WERI-Rb-1 (cell line): ENCODE measurements at regions not wholly inside any gene's neighbourhood (a gene's known extent, or its start where the extent isn't known, plus 50 kb on each side); places are given as distances from the start of the nearest gene placed in this dataset.

Experiments
- DNase-seq: peaks from one replicate; pipeline ENCODE4 v3.0.0-alpha.2; 2020
- H3K27ac ChIP-seq: fragments of 250-450 bp; sonication (Bioruptor Pico); 2 replicates; pipeline ENCODE4 v1.5.1; 2020; ENCODE audit warnings: mild to moderate bottlenecking, moderate library complexity
- H3K27me3 ChIP-seq: fragments of 250-450 bp; sonication (Bioruptor Pico); 2 replicates; pipeline ENCODE4 v1.5.1; 2021; ENCODE audit warnings: mild to moderate bottlenecking, low read depth, moderate library complexity; ENCODE audit not compliant: insufficient read depth, severe bottlenecking
- H3K36me3 ChIP-seq: fragments of 250-450 bp; sonication (Bioruptor Pico); 2 replicates; pipeline ENCODE4 v1.5.1; 2020; ENCODE audit warnings: mild to moderate bottlenecking, moderate library complexity
- H3K4me3 ChIP-seq: 2 replicates; pipeline ENCODE4 v1.5.1; 2011; ENCODE audit warnings: low read depth, mild to moderate bottlenecking, control low read depth, low read length
- H3K9me3 ChIP-seq: fragments of 250-450 bp; sonication (Bioruptor Pico); 2 replicates; pipeline ENCODE4 v1.5.1; 2021; ENCODE audit warnings: mild to moderate bottlenecking, moderate library complexity; ENCODE audit not compliant: severe bottlenecking
- TF ChIP-seq, protein P1 (sequence below): IDR thresholded peaks from 2 replicates; pipeline ENCODE4 v1.5.1; 2011; ENCODE audit warnings: low read depth, mild to moderate bottlenecking, control low read depth, inconsistent platforms, low read length

DNA sequence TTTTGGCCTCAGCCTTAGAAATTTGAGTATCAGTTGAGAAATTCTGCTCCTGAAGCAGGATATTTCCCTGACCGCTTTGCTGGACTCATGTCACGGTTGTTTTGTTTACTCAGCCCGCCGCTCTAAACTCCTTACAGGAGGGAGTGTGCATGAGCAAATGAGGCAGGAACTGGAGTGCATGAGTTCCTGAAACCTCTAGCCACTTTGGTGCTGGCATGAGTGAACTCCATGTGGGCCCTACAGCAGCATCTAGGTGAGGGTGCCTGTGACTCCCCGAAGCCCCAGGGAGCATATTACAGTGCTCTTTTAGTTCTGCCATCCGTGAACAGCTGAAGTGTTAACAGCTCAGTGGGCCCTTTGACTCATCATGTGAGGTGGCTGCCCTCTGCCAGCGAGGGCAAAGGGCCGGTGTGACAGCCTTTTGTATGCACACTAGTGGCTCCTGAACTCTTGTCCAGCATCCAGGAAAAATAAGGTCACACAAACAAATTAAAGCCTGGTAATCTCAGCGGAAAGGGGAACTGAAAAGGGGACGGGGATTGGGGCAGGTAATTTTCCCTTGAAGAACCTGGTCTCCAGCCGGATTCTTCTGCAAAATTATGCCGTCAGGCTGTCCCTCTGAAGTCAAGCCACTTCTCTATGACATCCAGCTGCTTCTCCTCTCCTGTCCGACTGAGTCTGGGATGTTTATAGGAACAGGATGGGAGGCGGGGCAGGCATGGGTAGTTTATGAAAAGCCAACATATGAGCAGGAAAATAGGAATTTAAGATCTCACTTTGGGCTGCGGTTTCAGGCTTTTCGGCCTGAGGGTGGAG lies 1668.7 kb downstream of the SUCLG1 start:
- H3K36me3 ChIP-seq: no peaks in the 10 kb centered on the region
- TF ChIP-seq, protein P1, sequence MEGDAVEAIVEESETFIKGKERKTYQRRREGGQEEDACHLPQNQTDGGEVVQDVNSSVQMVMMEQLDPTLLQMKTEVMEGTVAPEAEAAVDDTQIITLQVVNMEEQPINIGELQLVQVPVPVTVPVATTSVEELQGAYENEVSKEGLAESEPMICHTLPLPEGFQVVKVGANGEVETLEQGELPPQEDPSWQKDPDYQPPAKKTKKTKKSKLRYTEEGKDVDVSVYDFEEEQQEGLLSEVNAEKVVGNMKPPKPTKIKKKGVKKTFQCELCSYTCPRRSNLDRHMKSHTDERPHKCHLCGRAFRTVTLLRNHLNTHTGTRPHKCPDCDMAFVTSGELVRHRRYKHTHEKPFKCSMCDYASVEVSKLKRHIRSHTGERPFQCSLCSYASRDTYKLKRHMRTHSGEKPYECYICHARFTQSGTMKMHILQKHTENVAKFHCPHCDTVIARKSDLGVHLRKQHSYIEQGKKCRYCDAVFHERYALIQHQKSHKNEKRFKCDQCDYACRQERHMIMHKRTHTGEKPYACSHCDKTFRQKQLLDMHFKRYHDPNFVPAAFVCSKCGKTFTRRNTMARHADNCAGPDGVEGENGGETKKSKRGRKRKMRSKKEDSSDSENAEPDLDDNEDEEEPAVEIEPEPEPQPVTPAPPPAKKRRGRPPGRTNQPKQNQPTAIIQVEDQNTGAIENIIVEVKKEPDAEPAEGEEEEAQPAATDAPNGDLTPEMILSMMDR: no peak
- no peaks in the 10 kb centered on the region for H3K27me3 ChIP-seq
- H3K9me3 ChIP-seq: no peaks in the 10 kb centered on the region
- no peak for DNase-seq
- H3K4me3 ChIP-seq: no peak overlapping the region
- no peak overlapping the region for H3K27ac ChIP-seq

DNA sequence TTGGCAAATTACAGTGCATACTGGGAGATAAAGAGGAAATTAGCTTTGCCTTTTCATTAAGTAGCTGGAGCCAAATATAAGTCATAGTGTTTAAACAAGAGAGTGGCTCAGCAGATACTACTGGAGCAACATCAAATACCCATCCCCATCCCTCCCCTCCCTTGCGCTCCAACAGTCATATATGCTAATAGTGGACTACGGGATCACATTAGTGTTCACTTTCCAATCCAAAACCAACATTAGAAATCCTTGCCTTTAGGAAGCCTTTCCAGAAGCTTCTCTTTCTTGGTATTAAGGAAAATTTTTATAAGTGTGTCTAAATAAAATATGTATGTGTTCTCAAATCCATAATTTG lies 1669.3 kb downstream of the SUCLG1 start:
- H3K4me3 ChIP-seq: no peak overlapping the region
- no peak for DNase-seq
- no peak overlapping the region for H3K27ac ChIP-seq
- TF ChIP-seq, protein P1: no peak
- H3K9me3 ChIP-seq: no peaks in the 10 kb centered on the region
- no peaks in the 10 kb centered on the region for H3K27me3 ChIP-seq
- H3K36me3 ChIP-seq: no peaks in the 10 kb centered on the region

DNA sequence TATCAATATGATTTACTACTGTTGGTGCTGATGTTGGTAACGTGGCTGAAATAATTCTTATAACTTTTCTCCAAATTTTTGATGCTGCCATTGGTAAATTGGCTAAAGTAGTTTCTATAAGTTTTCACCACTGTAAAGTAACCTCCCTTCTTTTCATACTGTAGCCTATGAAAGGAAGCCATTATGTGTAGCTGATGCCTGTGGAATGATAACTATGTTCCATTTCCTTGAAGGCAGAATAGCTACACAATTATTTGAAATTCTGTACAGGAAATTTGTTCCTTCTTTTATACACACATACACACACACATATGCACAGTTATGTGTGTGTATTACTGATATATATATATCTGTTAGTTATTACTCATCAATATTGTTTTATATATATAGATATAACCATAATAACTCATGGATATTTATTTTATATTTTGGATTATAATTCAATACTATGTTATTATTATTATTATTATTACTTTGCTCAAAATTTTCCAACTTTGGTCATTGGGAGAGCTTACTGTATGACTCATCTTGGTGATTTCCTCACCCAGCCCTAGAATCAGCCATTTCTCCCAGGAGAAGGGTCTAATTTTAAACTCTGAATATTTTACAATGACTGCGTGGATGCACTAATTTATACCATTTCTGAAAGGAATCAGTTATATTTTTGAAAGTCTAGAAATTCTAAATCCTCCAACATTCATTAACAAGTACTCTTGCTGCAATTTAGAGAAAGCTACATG lies 1677.7 kb downstream of the SUCLG1 start:
- no peaks in the 10 kb centered on the region for H3K9me3 ChIP-seq
- H3K27me3 ChIP-seq: no peaks in the 10 kb centered on the region
- no peak for DNase-seq
- TF ChIP-seq, protein P1: no peak
- H3K27ac ChIP-seq: no peak overlapping the region
- no peak overlapping the region for H3K4me3 ChIP-seq
- no peaks in the 10 kb centered on the region for H3K36me3 ChIP-seq

DNA sequence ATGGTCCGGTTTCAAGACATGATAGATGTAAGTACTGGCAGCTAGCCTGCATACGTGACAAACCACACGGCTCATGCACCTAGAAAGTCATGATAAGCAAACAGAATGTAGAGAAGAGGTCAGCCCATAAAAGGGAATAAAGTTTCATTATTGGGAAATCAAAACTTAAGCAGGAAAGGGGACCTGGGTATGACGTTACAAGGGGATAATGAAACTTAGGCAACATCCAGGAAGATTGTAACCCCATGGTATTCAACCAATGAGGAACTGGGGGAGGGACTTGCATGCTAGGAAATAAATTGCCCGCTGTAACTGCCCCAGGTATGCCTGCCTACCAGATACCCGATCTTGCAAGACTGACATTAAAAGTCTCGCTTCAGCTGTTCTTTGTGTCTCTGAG lies 1679.0 kb downstream of the SUCLG1 start:
- Histone ChIP-seq H3K27ac (no peak overlapping the region), H3K4me3 (no peak overlapping the region)
- DNase-seq: no peak

DNA sequence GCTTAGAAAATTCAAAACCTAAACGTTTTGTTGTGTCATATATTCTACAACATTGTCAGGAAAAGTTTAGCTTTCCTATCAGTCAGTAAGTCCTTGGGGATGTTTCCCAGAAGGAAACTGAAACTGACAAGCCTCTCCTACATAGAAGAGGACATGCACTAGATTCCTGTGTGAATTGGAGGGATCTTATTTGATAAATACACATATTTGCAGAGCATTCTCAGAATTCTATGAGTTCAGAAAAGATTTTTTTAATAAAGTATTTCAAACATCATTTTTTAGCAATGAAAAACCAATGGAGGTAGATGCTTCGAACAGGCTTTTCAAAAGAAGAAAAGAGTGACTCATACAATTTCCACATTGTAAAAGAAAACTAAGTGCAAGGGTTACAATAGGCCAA lies 1706.7 kb downstream of the SUCLG1 start:
- H3K9me3 ChIP-seq: peaks cover 8% of the 10 kb centered on the region
- no peak overlapping the region for H3K4me3 ChIP-seq
- H3K27ac ChIP-seq: no peak overlapping the region
- no peak for DNase-seq
- TF ChIP-seq, protein P1: no peak
- H3K36me3 ChIP-seq: no peaks in the 10 kb centered on the region
- no peaks in the 10 kb centered on the region for H3K27me3 ChIP-seq

More for the DNA sequence above, 1679.0 kb downstream of the SUCLG1 start:
- Histone ChIP-seq H3K27me3 (no peaks in the 10 kb centered on the region), H3K9me3 (no peaks in the 10 kb centered on the region), H3K36me3 (no peaks in the 10 kb centered on the region)
- TF ChIP-seq, protein P1: no peak
